ENCODE measurements at regions not wholly inside any gene's neighbourhood (a gene's known extent, or its start where the extent isn't known, plus 50 kb on each side); places are given as distances from the start of the nearest gene placed in this dataset.

DNA sequence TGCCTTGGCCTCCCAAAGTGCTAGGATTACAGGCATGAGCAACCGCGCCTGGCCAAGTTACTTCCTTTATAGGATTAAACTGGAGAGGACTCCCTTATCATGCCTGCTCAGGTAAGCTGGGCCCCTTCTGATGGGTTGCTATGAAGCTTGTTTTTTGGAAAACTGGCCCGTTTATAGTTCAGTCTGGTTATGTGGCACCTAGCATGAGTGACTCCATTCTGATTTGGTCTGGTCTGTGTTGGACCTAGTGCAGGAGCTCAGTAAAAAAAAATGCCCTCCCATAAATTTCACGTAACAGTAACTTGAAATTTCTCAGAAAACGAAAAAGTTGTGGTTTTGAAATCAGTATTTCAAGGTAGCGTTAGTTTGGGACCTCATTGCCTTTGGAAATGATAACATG lies 448.4 kb downstream of the HACE1 start:
- TF ChIP-seq POLR2A (IDR thresholded peaks at IDR 0.05) = no peak
- TF ChIP-seq, protein P1, sequence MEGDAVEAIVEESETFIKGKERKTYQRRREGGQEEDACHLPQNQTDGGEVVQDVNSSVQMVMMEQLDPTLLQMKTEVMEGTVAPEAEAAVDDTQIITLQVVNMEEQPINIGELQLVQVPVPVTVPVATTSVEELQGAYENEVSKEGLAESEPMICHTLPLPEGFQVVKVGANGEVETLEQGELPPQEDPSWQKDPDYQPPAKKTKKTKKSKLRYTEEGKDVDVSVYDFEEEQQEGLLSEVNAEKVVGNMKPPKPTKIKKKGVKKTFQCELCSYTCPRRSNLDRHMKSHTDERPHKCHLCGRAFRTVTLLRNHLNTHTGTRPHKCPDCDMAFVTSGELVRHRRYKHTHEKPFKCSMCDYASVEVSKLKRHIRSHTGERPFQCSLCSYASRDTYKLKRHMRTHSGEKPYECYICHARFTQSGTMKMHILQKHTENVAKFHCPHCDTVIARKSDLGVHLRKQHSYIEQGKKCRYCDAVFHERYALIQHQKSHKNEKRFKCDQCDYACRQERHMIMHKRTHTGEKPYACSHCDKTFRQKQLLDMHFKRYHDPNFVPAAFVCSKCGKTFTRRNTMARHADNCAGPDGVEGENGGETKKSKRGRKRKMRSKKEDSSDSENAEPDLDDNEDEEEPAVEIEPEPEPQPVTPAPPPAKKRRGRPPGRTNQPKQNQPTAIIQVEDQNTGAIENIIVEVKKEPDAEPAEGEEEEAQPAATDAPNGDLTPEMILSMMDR (IDR thresholded peaks at IDR 0.05) = no peak

Data from testis (tissue), 2 donors.